Gastrocnemius medialis (tissue), 4 donors: ENCODE measurements at regions not wholly inside any gene's neighbourhood (a gene's known extent, or its start where the extent isn't known, plus 50 kb on each side); places are given as distances from the start of the nearest gene placed in this dataset.

Experiments
- ATAC-seq, 2 donors: fragments of 150-250 bp; one replicate each; pipeline ENCODE4 v1.9.1; 2016
- DNase-seq, 2 donors: peaks; one replicate each; pipeline ENCODE4 v3.0.0-alpha.2; 2019
- H3K27ac ChIP-seq, 4 donors: fragments of 200-600 bp; sonication (generic); 1 replicate in 1 of 4; 2 replicates in 3 of 4; pipeline ENCODE4 v1.5.1; 2016 to 2018; ENCODE audit warnings: mild to moderate bottlenecking in 2 of 4, moderate library complexity in 1 of 4
- H3K27me3 ChIP-seq, 3 donors: fragments of 200-600 bp; sonication (generic) in 2 of 3; 1 replicate in 1 of 3; 2 replicates in 2 of 3; pipeline versions ENCODE4 v1.5.1 to v1.6.0; 2016 to 2019; ENCODE audit warnings: mild to moderate bottlenecking in 1 of 3, moderate library complexity in 1 of 3
- H3K36me3 ChIP-seq, 2 donors: fragments of 200-600 bp; sonication (generic) in 1 of 2; one replicate each; pipeline ENCODE4 v1.5.1; 2017 to 2018
- H3K4me1 ChIP-seq, 2 donors: fragments of 200-600 bp; sonication (generic) in 1 of 2; one replicate each; pipeline ENCODE4 v1.5.1; 2016 to 2017; ENCODE audit warnings: mild to moderate bottlenecking in 2 of 2
- H3K4me3 ChIP-seq, 4 donors: fragments of 200-600 bp; sonication (generic) in 3 of 4; 1 replicate in 1 of 4; 2 replicates in 3 of 4; pipeline ENCODE4 v1.5.1; 2016 to 2019; ENCODE audit warnings: mild to moderate bottlenecking in 2 of 4
- H3K9me3 ChIP-seq, 3 donors: fragments of 200-600 bp; sonication (generic) in 2 of 3; 1 replicate in 1 of 3; 2 replicates in 2 of 3; pipeline ENCODE4 v1.5.1; 2016 to 2019
- CTCF ChIP-seq, 5 experiments: fragments of 450-650 bp in 3 of 5; fragments of 200-600 bp in 2 of 5; sonication (generic) in 2 of 5; IDR thresholded peaks in 4 of 5; conservative IDR thresholded peaks in 1 of 5; 1 replicate in 4 of 5; 2 replicates in 1 of 5; pipeline ENCODE4 v1.5.1; 2016 to 2019; ENCODE audit warnings: antibody characterized with exemption in 5 of 5, mild to moderate bottlenecking in 3 of 5, moderate library complexity in 3 of 5
- POLR2A ChIP-seq, 2 donors: fragments of 450-650 bp; IDR thresholded peaks; one replicate each; pipeline ENCODE4 v1.6.1; 2017; ENCODE audit warnings: antibody characterized with exemption in 2 of 2, mild to moderate bottlenecking in 2 of 2, moderate library complexity in 2 of 2
- in situ Hi-C, 4 donors: fragments of 200-750 bp; cut with MboI; loops; one replicate each; pipeline versions ENCODE4 v1.15.0 to v1.8.0; 2017; ENCODE audit warnings: low sequenced_read_pairs in 4 of 4
- intact Hi-C: fragments of 100-400 bp; cut with DNase I; formaldehyde crosslinking; loops from one replicate; pipeline ENCODE4 v1.15.1; 2023; ENCODE audit warnings: low total_unique reads

DNA sequence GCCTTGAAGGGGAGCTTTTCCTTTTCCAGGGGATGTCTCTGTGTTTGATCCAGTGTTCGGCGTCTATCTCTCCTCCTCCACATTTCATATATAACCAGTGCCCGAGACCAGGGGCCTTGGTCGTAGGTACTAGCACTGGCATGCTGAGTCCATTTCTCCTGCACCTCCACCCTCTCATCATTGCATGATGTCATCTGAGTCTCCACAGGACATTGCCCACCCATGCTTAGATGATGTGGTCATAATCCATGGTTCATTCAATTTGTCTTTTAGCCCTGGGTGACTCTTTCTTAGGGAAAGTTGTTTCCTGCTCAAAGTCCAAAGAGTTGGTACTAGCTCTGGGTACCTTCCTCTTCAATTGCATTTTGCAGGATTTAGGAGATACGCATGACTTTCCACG, 328.1 kb downstream of the BCL11B start:
- ATAC-seq (no peak), DNase-seq (no peak)
- Histone ChIP-seq H3K4me3 (no peak overlapping the region), H3K27me3 (peaks cover 0 to 10% (median 0%) of the 10 kb centered on the region in 3 donors), H3K27ac (no peak overlapping the region), H3K9me3 (no peaks in the 10 kb centered on the region), H3K36me3 (no peaks in the 10 kb centered on the region), H3K4me1 (no peaks in the 10 kb centered on the region)
- TF ChIP-seq CTCF (IDR thresholded peaks at IDR 0.05 in 4 of 5, conservative IDR thresholded peaks at IDR 0.05 in 1 of 5) = no peak
- intact Hi-C loops = no loop called here
- in situ Hi-C loops = no loop called here

GRCh38 chr14:98944989-98945388, 327.0 kb downstream of the BCL11B start:
- H3K4me3 ChIP-seq = no peak overlapping the region
- no peaks in the 10 kb centered on the region for H3K36me3 ChIP-seq
- no peak overlapping the region for H3K27ac ChIP-seq
- DNase-seq (no peak), ATAC-seq (no peak)
- TF ChIP-seq POLR2A (IDR thresholded peaks at IDR 0.05) (no peak), CTCF (IDR thresholded peaks at IDR 0.05 in 4 of 5, conservative IDR thresholded peaks at IDR 0.05 in 1 of 5) (no peak)
- in situ Hi-C loops = no loop called here
- intact Hi-C loops = no loop called here
- H3K27me3 ChIP-seq = peaks cover 0 to 7% (median 0%) of the 10 kb centered on the region in 3 donors
- no peaks in the 10 kb centered on the region for H3K4me1 ChIP-seq
- H3K9me3 ChIP-seq = no peaks in the 10 kb centered on the region

DNA sequence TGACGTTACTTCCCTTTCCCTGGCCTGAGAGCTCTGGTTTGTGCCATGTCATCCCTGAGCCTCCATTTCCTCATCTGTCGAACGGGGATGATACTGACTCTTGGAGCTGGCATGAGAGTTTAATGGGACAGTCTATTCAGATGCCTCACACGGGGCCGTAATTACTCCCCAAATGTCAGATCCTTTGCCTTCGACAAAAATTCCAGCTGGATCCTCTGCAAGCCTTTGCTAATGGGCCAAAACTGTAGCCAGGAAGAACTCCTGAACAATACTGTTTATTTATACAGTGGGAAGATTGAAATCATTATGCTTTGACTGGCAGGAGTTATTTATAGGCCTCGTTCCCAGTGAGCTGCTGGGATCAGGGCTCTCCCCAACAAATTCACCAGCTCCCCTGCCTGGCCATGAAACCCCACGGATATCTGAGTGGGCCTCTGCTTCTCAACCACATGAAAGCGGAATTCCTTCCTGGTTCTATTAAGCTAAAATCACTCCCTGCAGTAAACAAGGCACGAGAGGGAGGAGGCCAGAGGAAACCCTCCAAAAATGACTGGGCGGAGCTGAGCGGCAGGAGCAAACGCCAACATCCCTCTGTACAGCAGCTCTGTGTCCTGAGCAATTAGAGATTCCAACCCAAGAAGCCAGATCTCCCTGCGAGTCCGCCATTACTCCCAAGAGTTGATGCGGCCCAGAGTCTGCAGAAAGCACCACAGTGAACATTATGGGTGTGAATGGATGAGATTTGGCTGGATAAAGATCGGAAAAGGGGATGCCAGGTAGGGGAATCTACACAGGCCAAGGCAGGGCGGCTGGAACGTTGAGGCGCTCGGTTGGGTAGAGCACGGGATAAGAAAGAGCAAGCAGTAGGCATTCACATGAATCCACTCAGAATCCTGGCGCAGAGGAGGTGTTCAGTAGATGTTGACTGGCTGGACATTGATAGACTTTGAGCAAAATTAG, 326.1 kb downstream of the BCL11B start:
- H3K36me3 ChIP-seq = no peaks in the 10 kb centered on the region
- in situ Hi-C loops (no loop called here), intact Hi-C loops (no loop called here)
- ATAC-seq (no peak), DNase-seq (no peak)
- TF ChIP-seq POLR2A (IDR thresholded peaks at IDR 0.05) (no peak), CTCF (IDR thresholded peaks at IDR 0.05 in 4 of 5, conservative IDR thresholded peaks at IDR 0.05 in 1 of 5) (no peak)
- no peak overlapping the region for H3K4me3 ChIP-seq
- H3K27ac ChIP-seq = no peak overlapping the region
- no peaks in the 10 kb centered on the region for H3K9me3 ChIP-seq
- H3K27me3 ChIP-seq = peaks cover 0 to 7% (median 0%) of the 10 kb centered on the region in 3 donors
- no peaks in the 10 kb centered on the region for H3K4me1 ChIP-seq

- Histone ChIP-seq H3K9me3 (no peaks in the 10 kb centered on the region), H3K4me1 (no peaks in the 10 kb centered on the region), H3K27ac (no peak overlapping the region), H3K27me3 (peaks cover 0 to 7% (median 0%) of the 10 kb centered on the region in 3 donors), H3K4me3 (no peak overlapping the region), H3K36me3 (no peaks in the 10 kb centered on the region)
- in situ Hi-C loops (no loop called here), intact Hi-C loops (no loop called here)
- DNase-seq (no peak), ATAC-seq (peak in 1 of 2 donors; percentile 42)
- TF ChIP-seq POLR2A (IDR thresholded peaks at IDR 0.05) (no peak), CTCF (IDR thresholded peaks at IDR 0.05 in 4 of 5, conservative IDR thresholded peaks at IDR 0.05 in 1 of 5) (no peak)
Observed at GRCh38 chr14:98946940-98947339, 325.1 kb downstream of the BCL11B start.
